ENCODE measurements at regions not wholly inside any gene's neighbourhood (a gene's known extent, or its start where the extent isn't known, plus 50 kb on each side); places are given as distances from the start of the nearest gene placed in this dataset.
"Not testable (repeated sequence)": the region's sequence is repeated elsewhere in the genome, so short reads cannot be mapped to it uniquely, and the experiment has no call there.

DNA sequence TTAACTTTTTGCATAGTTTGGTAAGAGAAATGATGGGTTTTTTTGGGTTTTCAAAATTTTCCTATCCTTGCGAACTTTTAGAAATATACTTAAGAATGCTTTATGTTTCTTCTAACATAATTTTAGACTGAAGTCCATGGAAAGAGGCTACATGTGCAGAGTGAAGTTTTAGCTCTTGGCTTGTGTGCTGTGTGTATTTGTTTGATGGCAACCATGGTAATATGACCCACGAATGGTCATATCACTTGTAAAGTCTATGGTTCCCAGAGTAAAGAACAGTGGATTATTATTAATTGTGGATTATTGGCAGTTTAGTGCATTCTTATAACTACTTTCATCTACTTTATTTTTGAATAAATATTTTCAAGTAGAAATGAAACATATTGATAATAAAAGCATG lies 124.0 kb upstream of the GOLGA6L4 start:
- no peak for TF ChIP-seq CTCF (IDR thresholded peaks at IDR 0.05)
- DNase-seq: no peak
- H3K27ac Mint-ChIP-seq: no peak overlapping the region
- H3K4me3 Mint-ChIP-seq: no peak overlapping the region
- H3K4me1 Mint-ChIP-seq: peaks cover 5% of the 10 kb centered on the region
- no peaks in the 10 kb centered on the region for H3K9me3 Mint-ChIP-seq
- no peaks in the 10 kb centered on the region for H3K27me3 Mint-ChIP-seq (ENCODE audit: low read depth, poor library complexity)
- H3K36me3 Mint-ChIP-seq (ENCODE audit: low read depth): no peaks in the 10 kb centered on the region

DNA sequence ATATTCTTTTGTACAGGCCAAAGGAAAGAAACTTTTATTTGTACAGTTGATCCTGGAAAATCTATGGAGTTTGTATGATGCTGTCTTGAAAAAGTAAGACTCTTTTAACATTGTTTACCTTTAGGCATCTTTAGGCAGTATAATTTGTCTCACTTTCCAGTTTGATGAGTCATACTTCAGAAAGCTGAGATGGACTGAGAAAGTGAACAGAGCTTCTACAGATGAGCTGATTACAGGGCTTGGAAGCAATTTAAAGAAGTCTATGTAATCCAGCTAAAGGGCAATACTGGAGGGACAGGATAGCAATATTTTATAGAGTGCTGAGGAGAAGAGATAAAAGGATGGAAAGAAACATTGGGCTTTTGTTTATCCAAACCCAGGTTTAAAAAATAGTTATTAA lies 123.5 kb upstream of the GOLGA6L4 start:
- H3K36me3 Mint-ChIP-seq (ENCODE audit: low read depth): no peaks in the 10 kb centered on the region
- no peak overlapping the region for H3K4me3 Mint-ChIP-seq
- H3K9me3 Mint-ChIP-seq: no peaks in the 10 kb centered on the region
- no peak for TF ChIP-seq CTCF (IDR thresholded peaks at IDR 0.05)
- H3K27me3 Mint-ChIP-seq (ENCODE audit: low read depth, poor library complexity): no peaks in the 10 kb centered on the region
- H3K4me1 Mint-ChIP-seq: peaks cover 5% of the 10 kb centered on the region
- no peak for DNase-seq
- no peak overlapping the region for H3K27ac Mint-ChIP-seq

GRCh38 chr15:84113919-84114318 lies 121.7 kb upstream of the GOLGA6L4 start:
- Mint-ChIP-seq H3K27me3 (ENCODE audit: low read depth, poor library complexity) (no peaks in the 10 kb centered on the region), H3K27ac (no peak overlapping the region), H3K36me3 (ENCODE audit: low read depth) (no peaks in the 10 kb centered on the region), H3K9me3 (no peaks in the 10 kb centered on the region), H3K4me3 (no peak overlapping the region), H3K4me1 (peaks cover 5% of the 10 kb centered on the region)
- no peak for TF ChIP-seq CTCF (IDR thresholded peaks at IDR 0.05)
- no peak for DNase-seq

DNA sequence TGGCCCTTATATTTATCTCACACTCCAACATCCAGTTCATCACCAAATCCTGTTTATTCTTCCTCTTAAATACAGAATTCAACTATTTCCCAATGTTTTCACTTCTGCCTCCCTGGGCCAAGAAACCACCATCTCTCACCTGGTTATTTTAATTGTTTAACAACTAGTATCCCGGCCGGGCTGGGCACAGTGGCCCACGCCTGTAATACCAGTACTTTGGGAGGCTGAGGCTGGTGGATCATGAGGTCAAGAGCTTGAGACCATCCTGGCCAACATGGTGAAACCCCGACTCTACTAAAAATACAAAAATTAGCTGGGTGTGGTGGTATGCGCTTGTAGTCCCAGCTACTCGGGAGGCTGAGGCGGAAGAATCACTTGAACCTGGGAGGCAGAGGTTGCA lies 120.9 kb upstream of the GOLGA6L4 start:
- H3K27ac Mint-ChIP-seq; H3K36me3 Mint-ChIP-seq (ENCODE audit: low read depth); H3K4me3 Mint-ChIP-seq: not testable (repeated sequence)

GRCh38 chr15:84119351-84119750 lies 116.2 kb upstream of the GOLGA6L4 start:
- H3K27ac Mint-ChIP-seq; H3K4me3 Mint-ChIP-seq; DNase-seq; H3K9me3 Mint-ChIP-seq; H3K4me1 Mint-ChIP-seq; H3K27me3 Mint-ChIP-seq (ENCODE audit: low read depth, poor library complexity); H3K36me3 Mint-ChIP-seq (ENCODE audit: low read depth): not testable (repeated sequence)

More for the DNA sequence above, 120.9 kb upstream of the GOLGA6L4 start:
- not testable (repeated sequence) for DNase-seq; H3K27me3 Mint-ChIP-seq (ENCODE audit: low read depth, poor library complexity); H3K4me1 Mint-ChIP-seq; H3K9me3 Mint-ChIP-seq

GRCh38 chr15:84120903-84121302 lies 114.7 kb upstream of the GOLGA6L4 start:
- not testable (repeated sequence) for H3K4me1 Mint-ChIP-seq; H3K9me3 Mint-ChIP-seq; H3K36me3 Mint-ChIP-seq (ENCODE audit: low read depth); H3K4me3 Mint-ChIP-seq; DNase-seq; H3K27me3 Mint-ChIP-seq (ENCODE audit: low read depth, poor library complexity); H3K27ac Mint-ChIP-seq

GRCh38 chr15:84128706-84129105 lies 106.9 kb upstream of the GOLGA6L4 start:
- not testable (repeated sequence) for H3K36me3 Mint-ChIP-seq (ENCODE audit: low read depth)

DNA sequence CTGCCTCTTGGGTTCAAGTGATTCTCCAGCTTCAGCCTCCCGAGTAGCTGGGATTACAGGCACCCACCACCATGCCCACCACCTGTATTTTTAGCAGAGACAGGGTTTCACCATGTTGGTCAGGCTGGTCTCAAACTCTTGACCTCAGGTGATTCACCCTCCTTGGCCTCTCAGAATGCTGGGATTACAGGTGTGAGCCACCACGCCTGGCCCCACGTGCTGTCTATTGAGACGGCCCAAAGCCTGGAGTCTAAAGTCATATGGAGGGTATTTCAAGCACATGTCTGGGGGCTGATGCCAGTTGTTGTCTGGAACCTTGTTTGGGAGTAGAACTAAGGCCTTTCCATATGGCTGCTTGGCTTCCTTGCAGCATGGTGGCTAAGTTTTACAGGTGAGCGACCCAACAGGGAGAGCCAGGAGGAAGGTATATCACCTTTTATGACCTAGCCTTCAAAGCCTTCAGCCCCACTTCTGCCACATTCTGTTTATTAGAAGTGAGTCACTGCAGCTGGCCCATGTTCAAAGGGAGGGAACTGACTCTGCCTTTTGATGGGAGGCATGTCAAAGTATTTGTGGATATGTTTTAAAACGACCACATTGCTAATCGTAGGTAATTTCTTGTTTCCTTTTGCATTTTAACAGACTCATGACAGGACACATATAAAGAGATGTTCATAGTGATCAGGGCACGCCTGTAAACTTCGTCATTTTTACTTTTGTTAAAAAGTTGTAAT lies 105.3 kb upstream of the GOLGA6L4 start:
- not testable (repeated sequence) for H3K4me3 Mint-ChIP-seq; H3K27me3 Mint-ChIP-seq (ENCODE audit: low read depth, poor library complexity); H3K36me3 Mint-ChIP-seq (ENCODE audit: low read depth); H3K9me3 Mint-ChIP-seq; DNase-seq; H3K27ac Mint-ChIP-seq; H3K4me1 Mint-ChIP-seq

More at GRCh38 chr15:84128706-84129105, 106.9 kb upstream of the GOLGA6L4 start:
- H3K9me3 Mint-ChIP-seq; H3K4me3 Mint-ChIP-seq; H3K27ac Mint-ChIP-seq; DNase-seq; H3K4me1 Mint-ChIP-seq; H3K27me3 Mint-ChIP-seq (ENCODE audit: low read depth, poor library complexity): not testable (repeated sequence)

GRCh38 chr15:84135931-84136456 lies 99.6 kb upstream of the GOLGA6L4 start:
- not testable (repeated sequence) for H3K27ac Mint-ChIP-seq; H3K9me3 Mint-ChIP-seq; H3K36me3 Mint-ChIP-seq (ENCODE audit: low read depth); H3K27me3 Mint-ChIP-seq (ENCODE audit: low read depth, poor library complexity); H3K4me3 Mint-ChIP-seq; DNase-seq; H3K4me1 Mint-ChIP-seq

Data from nephron progenitor cell (in vitro differentiated cells).